H1 (cell line): ENCODE measurements at regions not wholly inside any gene's neighbourhood (a gene's known extent, or its start where the extent isn't known, plus 50 kb on each side); places are given as distances from the start of the nearest gene placed in this dataset.

Experiments used
- CTCF ChIA-PET: fragments of 300-600 bp; sonication (Branson Sonifier 250); formaldehyde crosslinking; loops from one replicate; lab custom pipeline; 2021; ENCODE audit not compliant: partially characterized antibody; lab: Charles Lee
- POLR2A ChIA-PET: fragments of 300-600 bp; sonication (Branson Sonifier 250); formaldehyde crosslinking; loops from one replicate; lab custom pipeline; 2021; ENCODE audit warnings: inconsistent platforms; ENCODE audit not compliant: partially characterized antibody; lab: Charles Lee
- DNase-seq, 2 experiments: peaks; one replicate each; pipeline versions ENCODE4 v3.0.0 to v3.0.0-alpha.2; 2010 to 2022; ENCODE audit warnings: low spot score in 2 of 2, low read depth in 1 of 2, mixed read lengths in 1 of 2
- FAIRE-seq: peaks from 2 replicates; lab custom pipeline; 2011; peaks lifted over from hg19 to GRCh38; lab: Jason Lieb, UNC
- H2AFZ ChIP-seq: 2 replicates; pipeline ENCODE4 v1.8.1; 2012; ENCODE audit warnings: low read length, inconsistent platforms
- H2AK5ac ChIP-seq: 2 replicates; pipeline ENCODE4 v1.6.1; 2013; ENCODE audit warnings: low read depth, low read length
- H2BK120ac ChIP-seq: replicated peaks from 2 replicates; pipeline ENCODE3; 2013; ENCODE audit warnings: low read depth, low read length, inconsistent platforms
- H2BK12ac ChIP-seq: 2 replicates; pipeline ENCODE4 v1.6.1; 2013; ENCODE audit warnings: low read depth, low read length
- H2BK15ac ChIP-seq: 2 replicates; pipeline ENCODE4 v1.6.1; 2013; ENCODE audit warnings: low read length
- H2BK20ac ChIP-seq: 2 replicates; pipeline ENCODE4 v1.6.1; 2013; ENCODE audit warnings: low read length
- H2BK5ac ChIP-seq: 2 replicates; pipeline ENCODE4 v1.6.1; 2013; ENCODE audit warnings: low read depth, low read length
- H3K14ac ChIP-seq: 2 replicates; pipeline ENCODE4 v1.6.1; 2013; ENCODE audit warnings: inconsistent platforms; ENCODE audit not compliant: insufficient read length
- H3K18ac ChIP-seq: 2 replicates; pipeline ENCODE4 v1.6.1; 2013; ENCODE audit warnings: low read length; ENCODE audit errors: extremely low read depth
- H3K23ac ChIP-seq: 2 replicates; pipeline ENCODE4 v1.6.1; 2013; ENCODE audit warnings: inconsistent platforms; ENCODE audit not compliant: insufficient read length
- H3K23me2 ChIP-seq: 2 replicates; pipeline ENCODE4 v1.6.1; 2013; ENCODE audit warnings: low read depth, low read length
- H3K27ac ChIP-seq: 2 replicates; pipeline ENCODE4 v1.6.1; 2011; ENCODE audit warnings: low read depth, low read length, inconsistent platforms
- H3K27me3 ChIP-seq, 4 experiments: replicated peaks in 1 of 4; 1 replicate in 1 of 4; 2 replicates in 3 of 4; pipeline versions ENCODE4 v1.6.1 to v1.8.1; 2011 to 2013; ENCODE audit warnings: low read length in 3 of 4, mild to moderate bottlenecking in 3 of 4, inconsistent platforms in 2 of 4, mixed read lengths in 2 of 4, moderate library complexity in 1 of 4; ENCODE audit not compliant: control insufficient read depth in 3 of 4, insufficient read depth in 3 of 4; ENCODE audit errors: extremely low read depth in 1 of 4
- H3K36me3 ChIP-seq, 4 experiments: 2 replicates each; pipeline versions ENCODE4 v1.6.1 to v1.8.1; 2011 to 2013; ENCODE audit warnings: mild to moderate bottlenecking in 4 of 4, low read length in 3 of 4, moderate library complexity in 2 of 4, control low read depth in 1 of 4, inconsistent platforms in 1 of 4; ENCODE audit not compliant: insufficient read depth in 4 of 4, control insufficient read depth in 2 of 4
- H3K4ac ChIP-seq: replicated peaks from 2 replicates; pipeline ENCODE3; 2013; ENCODE audit warnings: low read length, low read depth, mixed read lengths, inconsistent platforms; ENCODE audit not compliant: insufficient read length
- H3K4me1 ChIP-seq, 4 experiments: replicated peaks in 1 of 4; 1 replicate in 1 of 4; 2 replicates in 3 of 4; pipeline versions ENCODE4 v1.6.1 to v1.8.1; 2011 to 2013; ENCODE audit warnings: low read length in 3 of 4, inconsistent platforms in 2 of 4, mixed read lengths in 1 of 4; ENCODE audit not compliant: insufficient read depth in 4 of 4, control insufficient read depth in 3 of 4
- H3K4me2 ChIP-seq, 2 experiments: 2 replicates each; pipeline versions ENCODE4 v1.6.1 to v1.8.1; 2011 to 2013; ENCODE audit warnings: low read depth in 2 of 2, low read length in 2 of 2, control low read depth in 1 of 2, inconsistent platforms in 1 of 2, mild to moderate bottlenecking in 1 of 2; ENCODE audit not compliant: insufficient read depth in 1 of 2
- H3K4me3 ChIP-seq, 4 experiments: fragments of 200-600, 300-600 bp in 1 of 4; sonication (generic), shearing (Covaris generic), sonication (Bioruptor Twin) in 1 of 4; 2 replicates each; pipeline versions ENCODE4 v1.5.1 to v1.8.1; 2011 to 2016; ENCODE audit warnings: low read length in 4 of 4, low read depth in 3 of 4, control low read depth in 2 of 4, inconsistent platforms in 2 of 4, mild to moderate bottlenecking in 2 of 4, mixed read lengths in 1 of 4, moderate library complexity in 1 of 4; ENCODE audit not compliant: insufficient read depth in 2 of 4; ENCODE audit errors: extremely low read depth in 1 of 4
- H3K56ac ChIP-seq: replicated peaks from 2 replicates; pipeline ENCODE3; 2013; ENCODE audit warnings: low read depth, mild to moderate bottlenecking, mixed read lengths, low read length, inconsistent platforms; ENCODE audit not compliant: insufficient read length
- H3K79me1 ChIP-seq: 2 replicates; pipeline ENCODE4 v1.6.1; 2013; ENCODE audit warnings: low read depth, low read length, control low read depth
- H3K79me2 ChIP-seq, 2 experiments: 2 replicates each; pipeline versions ENCODE4 v1.6.1 to v1.8.1; 2012 to 2013; ENCODE audit warnings: low read length in 2 of 2, mild to moderate bottlenecking in 2 of 2, inconsistent platforms in 1 of 2; ENCODE audit not compliant: insufficient read depth in 2 of 2, control insufficient read depth in 1 of 2
- H3K9ac ChIP-seq, 4 experiments: replicated peaks in 1 of 4; 1 replicate in 1 of 4; 2 replicates in 3 of 4; pipeline versions ENCODE4 v1.6.1 to v1.8.1; 2011 to 2013; ENCODE audit warnings: low read depth in 3 of 4, low read length in 3 of 4, control low read depth in 2 of 4, mild to moderate bottlenecking in 2 of 4, moderate library complexity in 2 of 4, inconsistent platforms in 1 of 4; ENCODE audit errors: extremely low read depth in 1 of 4
- H3K9me3 ChIP-seq, 2 experiments: 2 replicates each; pipeline versions ENCODE4 v1.6.1 to v1.8.1; 2012 to 2013; ENCODE audit warnings: mild to moderate bottlenecking in 2 of 2, moderate library complexity in 2 of 2, control low read depth in 1 of 2, inconsistent platforms in 1 of 2, low read depth in 1 of 2, low read length in 1 of 2, mixed read lengths in 1 of 2; ENCODE audit not compliant: insufficient read depth in 2 of 2
- H4K20me1 ChIP-seq, 2 experiments: replicated peaks in 1 of 2; 2 replicates each; pipeline versions ENCODE3 to v1.8.1; 2011 to 2013; ENCODE audit warnings: inconsistent platforms in 2 of 2, low read length in 2 of 2, mild to moderate bottlenecking in 1 of 2; ENCODE audit not compliant: insufficient read depth in 2 of 2, control insufficient read depth in 1 of 2
- H4K5ac ChIP-seq: 2 replicates; pipeline ENCODE4 v1.6.1; 2013; ENCODE audit warnings: low read length, low read depth, mixed read lengths, inconsistent platforms; ENCODE audit not compliant: insufficient read length
- H4K8ac ChIP-seq: 2 replicates; pipeline ENCODE4 v1.8.0; 2013; ENCODE audit warnings: mild to moderate bottlenecking, moderate library complexity, low read length, inconsistent platforms; ENCODE audit not compliant: insufficient read depth; ENCODE audit errors: extremely low read depth
- H4K91ac ChIP-seq: replicated peaks from 2 replicates; pipeline ENCODE3; 2013; ENCODE audit warnings: low read length, mixed read lengths, inconsistent platforms; ENCODE audit not compliant: insufficient read length
- CTBP2 ChIP-seq: IDR thresholded peaks from 2 replicates; pipeline ENCODE4 v1.7.0; 2011; ENCODE audit warnings: borderline replicate concordance, mild to moderate bottlenecking, moderate library complexity, mixed read lengths, low read length; ENCODE audit not compliant: insufficient read depth, insufficient read length
- MAFK ChIP-seq: IDR thresholded peaks from 2 replicates; pipeline ENCODE4 v1.6.1; 2012; ENCODE audit warnings: low read depth, mild to moderate bottlenecking, improper control_type of control experiment, low read length
- NANOG ChIP-seq: IDR thresholded peaks from 2 replicates; pipeline ENCODE4 v1.6.1; 2011; ENCODE audit warnings: low read length, low read depth, mild to moderate bottlenecking, inconsistent platforms; ENCODE audit not compliant: insufficient read depth, poor library complexity, severe bottlenecking
- RBBP5 ChIP-seq: IDR thresholded peaks from 2 replicates; pipeline ENCODE4 v1.7.1; 2012; ENCODE audit warnings: low read depth, mild to moderate bottlenecking, inconsistent platforms, low read length, moderate library complexity, borderline replicate concordance
- SIX5 ChIP-seq: IDR thresholded peaks from 2 replicates; pipeline ENCODE4 v1.6.1; 2011; ENCODE audit warnings: mild to moderate bottlenecking, low read depth, low read length
- TAF1 ChIP-seq: IDR thresholded peaks from 2 replicates; pipeline ENCODE4 v1.6.1; 2011; ENCODE audit warnings: mild to moderate bottlenecking, low read depth, low read length
- TCF12 ChIP-seq: IDR thresholded peaks from 2 replicates; pipeline ENCODE4 v1.6.1; 2011; ENCODE audit warnings: low read depth, mild to moderate bottlenecking, low read length
- YY1 ChIP-seq: IDR thresholded peaks from 2 replicates; pipeline ENCODE4 v1.6.1; 2011; ENCODE audit warnings: low read depth, mild to moderate bottlenecking, low read length
- WGBS, 2 experiments: shearing (Covaris generic) in 1 of 2; methylation state at CpG; one replicate each; pipeline versions ENCODE4 v1.1.6 to v1.1.7; 2013 to 2015; ENCODE audit warnings: low lambda C conversion rate in 2 of 2, mixed read lengths in 2 of 2, inconsistent platforms in 1 of 2, low coverage in 1 of 2, missing lambda C conversion rate in 1 of 2; ENCODE audit not compliant: insufficient replicate concordance in 2 of 2, insufficient coverage in 1 of 2, insufficient read length in 1 of 2; ENCODE audit errors: extremely low coverage in 1 of 2, missing lambda C conversion rate in 1 of 2; 5-methylcytosine and 5-hydroxymethylcytosine counted together

DNA sequence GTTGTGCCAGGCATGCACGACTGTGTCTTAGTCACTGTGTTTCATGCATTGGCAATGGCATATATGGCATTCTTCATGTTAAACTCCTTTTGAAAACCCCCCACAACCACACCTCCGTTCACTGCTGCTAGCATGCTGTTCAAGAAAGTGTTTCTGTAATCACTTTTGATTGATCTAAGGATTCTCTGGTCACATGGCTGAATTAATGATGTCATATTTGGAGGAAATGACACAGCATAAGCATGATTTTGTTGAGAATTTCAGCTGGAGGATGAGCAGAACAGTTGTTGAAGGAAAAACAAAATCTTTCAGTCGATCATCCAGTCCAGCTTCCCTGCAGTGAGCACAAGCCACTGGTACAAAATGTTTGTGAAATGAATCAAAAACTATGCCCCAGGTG, 203.5 kb upstream of the ECI2 start:
- Histone ChIP-seq H4K8ac (no peak overlapping the region), H2BK15ac (no peak overlapping the region), H2BK5ac (no peak overlapping the region), H2BK12ac (no peak overlapping the region), H3K27me3 (no peaks in the 10 kb centered on the region), H4K5ac (no peak overlapping the region), H2AFZ (no peak overlapping the region), H3K23ac (no peak overlapping the region)
- DNase-seq = no peak
- POLR2A ChIA-PET = no interaction called here
- TF ChIP-seq YY1 (no peak), SIX5 (no peak), TCF12 (no peak), RBBP5 (no peak), MAFK (no peak), NANOG (no peak), CTBP2 (no peak), TAF1 (no peak)
- TF ChIP-seq, all 59 proteins: peak for 0
- H3K56ac ChIP-seq = no peak overlapping the region
- no peak for FAIRE-seq
- H3K4ac ChIP-seq = no peak overlapping the region
- no peak overlapping the region for H2AK5ac ChIP-seq
- no peaks in the 10 kb centered on the region for H3K9me3 ChIP-seq
- no peaks in the 10 kb centered on the region for H3K79me2 ChIP-seq
- H3K4me2 ChIP-seq = no peak overlapping the region
- 88% methylated on average over 3 of the region's 3 CpGs; no CpG with 5 or more reads in 1 of the 2 experiments for WGBS, 2 experiments
- no peaks in the 10 kb centered on the region for H4K20me1 ChIP-seq
- no peak overlapping the region for H2BK120ac ChIP-seq
- no peak overlapping the region for H4K91ac ChIP-seq
- CTCF ChIA-PET = no interaction called here
- no peaks in the 10 kb centered on the region for H3K79me1 ChIP-seq
- no peaks in the 10 kb centered on the region for H3K23me2 ChIP-seq
- no peak overlapping the region for H3K14ac ChIP-seq
- H3K4me3 ChIP-seq = no peak overlapping the region
- H3K36me3 ChIP-seq = no peaks in the 10 kb centered on the region
- H2BK20ac ChIP-seq = no peak overlapping the region
- no peak overlapping the region for H3K27ac ChIP-seq
- no peak overlapping the region for H3K18ac ChIP-seq
- no peaks in the 10 kb centered on the region for H3K4me1 ChIP-seq
- H3K9ac ChIP-seq = no peak overlapping the region
